NCI-H2227 treated with DMSO at 0.1 percent for 48 hours (cell line): ENCODE measurements at regions not wholly inside any gene's neighbourhood (a gene's known extent, or its start where the extent isn't known, plus 50 kb on each side); places are given as distances from the start of the nearest gene placed in this dataset.

Experiments
- DNase-seq: peaks from one replicate; lab custom pipeline; 2025; lab: John Stamatoyannopoulos, UW

DNA sequence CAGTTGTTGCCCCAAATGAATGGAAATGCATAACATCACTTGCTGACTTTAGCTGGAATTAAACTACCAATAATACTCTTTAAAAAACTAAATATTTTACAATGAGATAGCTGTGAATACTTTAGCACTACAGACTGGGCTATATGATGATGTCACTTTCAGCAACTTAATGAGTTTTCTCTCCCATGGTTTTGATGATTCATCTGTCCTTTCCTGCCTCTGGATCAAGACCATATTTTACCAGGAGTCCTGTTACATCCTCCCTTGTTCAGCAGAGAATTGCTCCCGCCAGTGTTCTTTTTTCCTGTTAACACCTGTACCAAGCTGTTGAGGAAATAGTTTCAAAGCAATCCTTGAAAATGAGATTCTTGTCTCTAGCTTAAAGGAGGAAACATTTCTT is 543.0 kb downstream of the SPRY1 start:
- DNase-seq: no peak

DNA sequence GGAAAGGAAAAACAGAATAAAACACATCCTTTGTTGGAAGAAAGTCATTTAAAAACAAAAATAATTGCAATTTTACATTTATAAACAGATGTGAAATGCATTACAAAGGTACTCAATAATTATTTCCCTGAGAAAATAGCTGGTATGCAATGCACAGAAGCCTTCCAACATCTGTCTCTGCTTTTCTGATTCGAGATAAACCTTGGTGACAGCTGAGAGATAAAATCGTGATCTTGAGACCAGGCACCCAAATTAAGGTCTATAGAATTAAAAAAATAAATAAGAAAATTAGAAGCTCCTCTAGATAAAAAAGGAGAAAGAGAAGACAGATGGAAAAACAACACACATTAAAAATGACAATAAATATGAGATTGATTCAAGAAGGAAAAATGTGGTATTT is 544.0 kb downstream of the SPRY1 start:
- DNase-seq: no peak

DNA sequence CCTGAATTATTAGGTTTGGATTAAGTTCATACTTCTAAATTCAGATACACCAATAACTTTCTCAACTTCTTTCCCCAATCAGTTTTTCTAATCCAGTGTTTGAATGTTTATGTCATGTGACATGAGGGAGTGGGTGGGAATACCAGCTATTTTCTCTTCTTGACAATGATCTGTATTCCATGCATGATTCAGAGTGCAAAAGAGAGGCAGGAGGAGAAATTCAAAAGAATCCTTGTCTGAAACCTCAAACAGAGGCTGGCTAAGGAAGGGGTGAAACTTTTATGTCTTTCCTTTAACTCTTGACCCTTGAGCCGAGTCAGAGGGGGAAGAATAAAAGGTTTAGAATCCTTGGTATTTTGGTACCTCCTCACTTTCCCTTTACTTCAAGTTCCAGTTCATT is 544.7 kb downstream of the SPRY1 start:
- no peak for DNase-seq

DNA sequence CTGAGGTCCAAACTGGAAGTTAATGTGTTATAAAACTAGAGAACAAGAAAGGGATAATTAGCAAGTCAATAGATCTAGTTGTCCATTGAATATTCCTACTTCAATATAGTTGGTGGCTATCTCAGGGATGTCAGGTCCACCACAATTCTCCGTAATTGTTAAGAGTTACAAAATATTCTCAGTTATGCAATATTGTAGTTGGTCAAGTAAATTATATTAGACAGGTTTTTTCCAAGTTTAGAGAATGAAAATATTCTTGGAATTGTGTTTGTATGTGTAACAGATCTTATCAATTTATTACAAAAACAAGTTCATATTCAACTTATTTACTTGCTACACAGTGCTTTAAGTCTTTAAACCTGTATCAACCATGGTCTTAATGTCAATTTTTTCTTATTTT is 547.4 kb downstream of the SPRY1 start:
- no peak for DNase-seq

DNA sequence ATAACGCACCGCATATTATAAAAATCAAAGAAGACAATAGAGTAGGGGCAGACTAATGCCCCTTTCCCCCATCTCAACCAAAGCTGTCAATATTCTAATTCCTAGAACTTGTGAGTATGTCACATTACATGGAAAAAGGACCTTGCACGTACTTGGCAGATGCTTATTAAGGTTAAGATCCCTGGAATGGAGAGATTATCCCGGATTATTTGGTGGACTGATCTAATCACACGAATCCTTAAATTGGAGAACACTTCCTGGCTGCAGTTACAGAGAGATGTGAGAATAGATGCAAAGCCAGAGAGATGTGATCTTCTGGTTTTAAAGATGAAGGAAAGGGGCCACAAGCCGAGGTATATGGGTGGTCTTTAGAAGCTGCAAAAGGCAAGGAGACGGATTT is 548.7 kb downstream of the SPRY1 start:
- no peak for DNase-seq

DNA sequence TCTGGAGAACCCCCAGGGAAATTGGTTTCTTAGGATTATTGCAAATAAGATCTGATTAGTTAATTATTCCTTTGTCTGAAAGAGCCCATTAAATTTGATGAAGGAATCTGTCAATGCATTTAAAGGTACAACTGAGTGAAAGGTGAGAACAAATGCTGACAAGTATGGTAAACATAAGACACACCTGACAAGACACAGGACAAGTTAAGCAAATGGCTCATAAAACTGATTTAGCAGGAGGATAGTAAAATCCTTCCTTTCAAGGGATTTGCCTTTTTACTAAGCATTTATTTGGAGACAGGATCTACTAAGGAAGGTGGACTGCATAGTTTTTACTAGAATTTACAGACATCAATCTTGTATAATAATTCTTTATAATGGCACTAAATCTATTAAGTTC is 553.9 kb downstream of the SPRY1 start:
- no peak for DNase-seq

DNA sequence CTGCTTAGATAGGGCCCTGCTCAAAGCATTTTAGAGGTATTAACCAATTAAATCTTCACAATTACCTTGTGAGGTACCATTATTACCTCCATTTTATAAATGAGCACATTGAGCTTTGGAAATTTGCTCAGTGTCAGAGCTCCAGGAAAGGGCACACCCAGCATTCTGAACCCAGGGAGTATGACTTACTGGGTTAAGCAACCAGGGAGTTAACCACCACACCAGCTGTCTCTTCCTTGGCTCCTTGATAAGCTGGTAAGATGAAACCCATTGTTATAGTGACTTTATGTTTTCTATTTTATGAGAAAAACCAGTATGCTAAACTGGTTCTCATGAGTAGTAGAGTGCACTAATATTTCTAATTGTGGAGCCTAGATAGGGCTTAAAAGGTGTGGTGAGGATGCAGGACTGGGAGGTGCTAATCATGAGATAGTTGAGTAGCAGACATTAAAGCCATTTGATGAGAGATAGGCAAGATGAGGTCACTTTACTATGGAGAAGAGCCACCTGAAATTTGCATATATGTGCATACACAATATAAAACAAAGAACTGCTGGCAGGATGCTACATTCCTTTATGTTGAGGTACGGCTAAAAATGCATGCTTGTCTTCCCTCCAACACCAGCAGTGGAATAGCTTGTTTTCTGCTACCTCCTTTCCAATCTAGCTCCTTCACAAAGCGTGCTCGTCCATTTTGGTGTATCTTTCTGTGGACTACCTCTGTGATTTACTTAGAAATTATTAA is 556.1 kb downstream of the SPRY1 start:
- no peak for DNase-seq

DNA sequence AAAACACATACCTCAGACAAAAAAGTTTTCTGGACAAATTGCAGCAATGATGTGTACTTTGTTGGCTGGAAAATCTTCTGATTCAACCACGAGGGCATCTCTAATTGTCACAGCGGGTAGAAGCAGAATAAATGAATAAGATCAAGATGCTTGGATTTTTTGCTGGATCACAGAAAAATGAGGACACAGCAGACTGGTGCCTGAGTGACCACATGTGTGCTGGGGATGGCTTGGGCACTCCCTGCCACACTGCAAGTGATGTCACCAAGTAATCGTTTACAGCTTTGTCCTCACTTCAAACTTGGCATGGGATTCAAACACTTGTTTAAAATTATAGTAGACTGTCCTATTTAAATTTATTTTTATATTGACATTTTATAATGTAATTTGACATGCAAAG is 557.0 kb downstream of the SPRY1 start:
- no peak for DNase-seq

DNA sequence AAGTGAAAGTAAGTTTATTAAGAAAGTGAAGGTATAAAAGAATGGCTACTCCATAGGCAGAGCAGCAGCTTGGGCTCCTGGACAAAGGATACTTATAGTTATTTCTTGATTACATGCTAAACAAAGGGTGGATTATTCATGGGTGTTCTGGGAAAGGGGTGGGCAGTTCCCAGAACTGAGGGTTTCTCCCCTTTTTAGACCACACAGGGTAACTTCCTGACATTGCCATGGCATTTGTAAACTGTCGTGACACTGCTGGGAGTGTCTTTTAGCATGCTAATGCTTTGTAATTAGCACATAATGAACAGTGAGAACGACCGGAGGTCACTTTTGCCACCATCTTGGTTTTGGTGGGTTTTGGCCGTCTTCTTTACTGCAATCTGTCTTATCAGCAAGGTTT is 557.6 kb downstream of the SPRY1 start:
- DNase-seq: no peak

DNA sequence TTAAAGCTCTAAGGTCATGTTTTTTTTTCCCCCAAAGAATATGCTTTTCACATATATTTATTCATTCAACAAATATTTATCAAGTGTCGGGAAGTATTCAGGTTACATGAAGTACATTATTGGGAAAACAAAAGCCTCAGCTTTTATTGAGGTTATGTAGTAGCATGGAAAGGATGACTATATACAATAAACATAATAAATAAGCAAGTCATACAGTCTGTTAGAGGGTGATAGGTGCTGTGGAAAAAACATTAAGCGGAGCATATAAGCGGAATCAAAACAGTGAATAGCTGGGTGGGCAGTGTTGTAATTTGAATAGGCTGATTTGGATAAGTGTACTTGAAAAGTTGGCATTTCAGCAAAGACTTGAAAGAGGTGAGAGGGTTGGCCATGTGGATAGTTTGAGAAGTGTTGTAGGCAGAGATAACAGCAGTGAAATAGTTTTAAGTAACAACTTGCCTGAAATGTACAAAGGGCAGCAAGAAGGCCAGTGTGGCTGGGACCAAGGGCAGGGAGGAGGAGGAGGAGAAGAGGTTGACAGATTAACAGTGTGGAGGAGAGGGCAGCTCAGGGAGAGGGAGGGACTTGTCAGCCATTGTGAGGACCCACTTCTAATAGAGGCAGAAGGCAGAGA is 558.7 kb downstream of the SPRY1 start:
- no peak for DNase-seq

DNA sequence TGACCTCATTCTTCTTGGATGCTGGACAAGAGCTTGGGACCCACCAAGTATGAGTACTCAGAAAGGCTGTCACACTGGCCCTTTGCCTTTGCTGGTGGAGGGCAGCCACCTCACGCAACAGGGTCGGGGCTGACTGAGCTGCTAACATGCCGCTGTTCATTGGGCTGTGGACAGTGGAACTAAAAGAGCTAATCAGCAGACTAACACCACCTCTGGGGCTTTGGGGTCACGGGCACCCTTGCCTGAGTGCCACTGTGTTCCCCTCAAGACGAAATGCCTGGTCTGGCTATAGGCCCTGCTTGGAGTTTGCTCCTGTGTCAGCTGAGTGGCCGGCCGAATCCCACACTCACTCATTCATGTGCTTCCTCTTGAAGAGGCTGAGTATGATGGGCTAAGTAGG is 559.6 kb downstream of the SPRY1 start:
- DNase-seq: no peak

DNA sequence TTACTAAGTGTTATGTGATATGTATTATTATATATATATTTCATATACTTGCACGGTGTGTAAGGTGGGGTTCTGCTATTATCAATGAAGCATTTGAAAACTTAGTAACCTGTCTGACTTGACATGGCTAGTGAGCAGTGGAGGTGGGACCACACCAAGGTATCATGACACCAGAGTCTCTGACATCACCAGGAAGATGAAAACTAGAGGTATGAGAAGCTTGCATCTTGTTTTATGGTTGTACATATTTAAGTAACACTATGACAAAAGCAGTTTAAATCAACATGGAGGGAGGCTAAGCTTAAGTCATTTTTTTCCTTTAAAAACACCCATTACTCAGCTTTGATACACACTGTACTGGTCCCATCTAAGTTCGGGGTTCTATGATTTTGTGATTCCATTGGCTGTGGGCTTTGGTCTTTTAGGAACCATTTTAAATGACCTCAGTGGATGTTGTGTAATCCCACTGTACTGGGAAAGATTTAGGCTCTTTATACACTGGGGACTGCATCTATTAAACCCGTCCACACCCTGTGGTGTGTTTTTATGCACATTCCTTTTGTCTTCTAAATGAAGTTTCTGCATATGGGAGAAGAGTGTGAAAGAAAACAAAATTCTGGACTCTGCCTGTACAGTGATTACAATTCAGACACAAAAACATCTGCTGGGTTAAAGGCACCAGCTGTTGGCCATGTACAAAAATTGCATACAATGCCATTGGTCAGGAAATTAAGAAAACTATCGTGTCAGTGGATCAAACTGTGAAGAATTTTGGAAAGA is 570.6 kb downstream of the SPRY1 start:
- DNase-seq: no peak

DNA sequence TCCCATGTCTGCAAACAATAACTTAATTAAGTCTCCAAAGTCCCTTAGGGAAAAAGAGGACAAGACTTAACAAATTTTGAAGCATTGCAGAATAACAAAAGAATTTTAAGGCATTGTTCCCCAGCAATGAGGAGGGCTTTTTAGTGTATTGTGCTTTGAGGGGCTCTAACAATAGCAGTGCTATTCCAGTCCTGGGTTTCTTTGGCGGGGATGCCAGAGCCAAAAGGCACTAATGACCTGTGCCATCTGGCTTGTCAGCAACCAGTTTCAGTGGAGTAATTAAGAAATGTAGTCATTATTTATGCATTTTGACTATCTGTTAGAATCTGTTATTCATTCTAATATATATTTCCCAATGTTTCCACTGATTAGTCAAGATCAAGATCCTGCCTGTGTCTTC is 575.4 kb downstream of the SPRY1 start:
- DNase-seq: no peak

DNA sequence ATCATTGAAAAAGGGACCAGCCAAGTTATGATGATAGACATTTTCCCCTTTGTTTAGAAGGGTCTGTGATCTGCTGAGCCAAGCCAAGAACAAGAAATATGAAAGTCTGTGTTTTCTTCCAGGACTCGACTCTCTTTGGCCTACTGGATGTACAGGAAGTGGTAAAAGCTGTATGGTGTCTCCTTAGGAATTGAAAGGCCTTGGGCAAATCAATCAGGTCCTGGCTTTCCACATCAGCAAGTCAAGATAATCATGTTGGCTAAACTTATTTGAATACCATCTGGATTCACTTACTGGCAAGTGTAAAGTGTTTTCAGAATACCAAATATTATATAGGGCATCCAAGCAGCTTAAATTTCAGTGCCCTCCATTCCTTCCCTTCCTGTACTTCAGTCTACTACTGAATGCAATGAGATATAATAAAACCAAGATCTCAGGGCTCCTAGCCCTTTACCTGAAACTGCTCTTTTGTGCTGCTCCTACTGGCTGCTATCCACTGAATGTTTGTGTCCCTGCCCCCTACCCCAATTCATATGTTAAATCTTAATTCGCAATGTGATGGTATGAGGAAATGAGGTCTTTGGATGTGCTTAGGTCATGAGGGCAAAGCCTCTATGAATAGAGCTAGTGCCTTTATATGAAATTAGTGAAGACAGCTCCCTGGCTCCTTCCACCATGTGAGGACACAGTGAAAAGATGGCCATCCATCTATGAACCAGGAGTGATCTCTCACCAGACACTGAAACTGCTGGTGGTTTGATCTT is 578.0 kb downstream of the SPRY1 start:
- DNase-seq: no peak

DNA sequence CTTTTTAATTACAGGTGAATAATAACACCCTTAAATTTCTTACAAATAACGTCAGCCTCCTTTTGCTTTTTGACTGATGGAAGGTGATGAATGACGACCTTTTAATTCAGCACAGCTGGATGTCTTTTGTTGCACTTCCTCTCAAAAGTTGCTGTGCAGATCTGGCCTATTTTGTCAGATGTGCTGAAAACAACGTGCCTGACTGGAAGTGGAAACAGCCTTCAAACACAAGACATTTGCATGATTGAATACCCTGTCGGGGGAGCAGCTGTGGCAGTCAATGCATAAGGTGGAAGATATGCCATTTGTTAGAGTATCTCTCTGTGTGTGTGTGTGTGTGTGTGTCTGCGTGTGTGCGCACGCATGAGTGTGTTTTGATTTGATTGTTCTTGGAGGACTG is 579.7 kb downstream of the SPRY1 start:
- no peak for DNase-seq

DNA sequence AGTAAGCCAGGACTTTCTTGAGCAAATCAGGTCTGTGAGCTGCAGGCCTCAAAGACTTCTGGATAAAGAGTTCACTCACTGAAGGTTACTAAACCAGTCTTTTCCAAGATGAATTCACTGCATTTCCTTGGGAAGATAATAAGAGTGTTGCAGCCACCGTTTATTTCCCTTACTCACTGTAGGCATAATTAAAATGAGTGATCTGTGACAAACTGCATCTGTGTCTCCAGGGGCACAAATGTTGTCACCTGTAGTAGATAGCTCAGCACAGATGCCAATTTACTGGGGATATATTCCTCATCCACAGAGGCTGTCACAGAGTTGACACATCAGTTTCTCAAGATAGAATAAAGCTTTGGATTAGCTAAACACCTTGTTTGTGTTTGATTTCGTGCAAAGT is 580.2 kb downstream of the SPRY1 start:
- no peak for DNase-seq

DNA sequence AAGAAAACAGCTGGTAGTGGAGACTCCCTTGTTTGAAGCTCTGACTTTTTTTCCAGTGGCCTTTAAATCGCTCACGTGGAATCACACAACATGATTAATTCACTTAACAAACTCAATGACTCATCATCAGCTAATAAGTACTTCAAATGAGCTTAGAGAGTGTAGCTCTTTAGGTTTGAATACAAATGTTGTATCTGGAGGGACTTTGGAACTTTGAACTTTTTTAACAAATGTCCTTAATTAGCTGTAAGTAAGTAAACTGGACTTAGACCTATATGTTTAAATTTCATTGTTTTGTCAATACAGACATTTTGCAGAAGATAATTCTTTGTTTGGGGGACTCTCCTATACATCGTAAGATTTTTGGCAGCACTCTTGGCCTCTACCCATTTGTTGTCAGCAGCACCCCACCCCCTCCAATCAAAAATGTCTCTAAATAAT is 581.1 kb downstream of the SPRY1 start:
- DNase-seq: no peak

DNA sequence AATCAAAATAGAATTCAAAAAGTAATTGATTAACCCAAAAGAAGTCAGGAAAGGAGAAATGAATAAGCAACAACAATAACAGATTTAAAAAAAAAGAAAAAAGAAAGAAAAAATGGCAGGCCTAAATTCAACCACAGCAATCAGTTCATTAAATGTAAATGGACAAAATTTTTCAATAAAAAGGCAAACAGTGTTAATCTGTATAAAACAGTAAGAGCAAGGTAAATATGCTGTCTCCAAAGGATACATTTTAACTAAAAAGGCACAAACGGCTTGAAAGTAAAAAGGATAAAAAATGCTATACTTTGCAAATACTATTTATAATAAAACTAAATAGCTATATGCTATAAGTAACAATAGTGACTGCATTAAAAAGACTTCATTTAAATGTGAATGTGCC is 582.0 kb downstream of the SPRY1 start:
- no peak for DNase-seq

DNA sequence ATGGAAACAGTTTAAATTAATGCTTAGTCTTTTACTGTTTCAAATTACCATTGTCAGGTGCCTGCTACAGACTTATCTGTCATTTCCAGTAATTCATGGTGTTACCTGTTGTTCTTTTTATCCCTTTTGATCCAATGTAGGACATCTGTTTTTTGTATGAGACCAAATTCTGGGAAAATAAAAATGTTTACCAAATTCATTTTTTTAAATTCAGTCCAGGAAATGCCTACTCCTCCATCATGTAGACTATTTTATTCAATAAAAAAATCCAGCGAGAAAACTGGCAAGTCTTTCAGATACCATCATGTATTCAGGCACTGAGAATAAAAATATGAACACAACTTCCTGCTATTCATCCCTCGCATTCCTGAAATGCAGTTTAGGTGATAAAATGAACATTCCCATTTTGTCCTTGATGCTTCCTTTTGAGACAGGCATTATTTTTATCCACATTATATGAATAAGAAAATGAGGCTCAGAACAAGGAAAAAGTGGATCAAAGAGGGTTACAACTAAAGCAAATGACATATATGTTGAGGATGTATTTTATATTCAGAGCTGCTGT is 584.2 kb downstream of the SPRY1 start:
- DNase-seq: no peak

DNA sequence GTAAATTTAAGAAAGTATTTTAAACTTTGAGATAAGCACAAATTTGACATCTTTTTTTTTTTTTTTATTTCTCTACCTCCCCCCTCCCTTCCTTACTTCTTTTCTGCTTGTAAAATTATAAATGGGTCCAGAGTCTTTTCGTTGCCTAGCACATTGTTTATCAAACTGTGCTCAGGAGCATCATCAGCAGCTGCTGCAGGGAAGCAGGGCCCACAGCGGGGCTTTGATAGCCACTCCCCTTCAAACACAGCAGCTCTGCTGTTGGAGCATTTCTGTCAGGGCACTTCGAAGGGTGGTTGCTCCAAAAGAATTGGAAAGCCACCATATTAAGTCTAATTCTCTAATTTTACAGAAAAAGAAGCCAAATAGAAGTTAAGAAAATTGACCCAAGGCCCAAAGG is 588.3 kb downstream of the SPRY1 start:
- DNase-seq: no peak

DNA sequence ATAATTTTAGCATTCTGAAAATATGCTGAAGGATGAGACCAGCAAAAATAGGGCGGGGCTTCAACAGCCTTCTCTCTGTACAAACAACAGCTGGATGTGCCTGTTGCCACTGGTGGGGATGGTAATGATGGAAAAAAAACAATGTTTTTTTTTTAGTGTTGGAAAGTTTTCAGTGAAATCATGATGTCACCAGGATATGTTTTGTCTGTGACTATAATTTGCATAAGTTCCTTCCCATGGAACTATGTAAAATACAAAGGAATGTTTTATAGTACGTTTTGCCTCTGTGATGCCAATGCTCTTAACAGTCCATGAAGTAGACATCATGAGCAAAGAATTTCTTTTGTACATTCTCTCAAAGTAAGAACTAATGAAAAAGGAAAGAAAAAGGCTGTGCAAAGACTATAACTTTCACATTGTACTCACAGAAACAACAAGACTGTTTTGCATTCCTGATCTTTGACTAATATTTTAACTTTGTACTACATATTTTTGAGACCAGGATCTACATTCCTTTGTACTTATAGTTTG is 589.7 kb downstream of the SPRY1 start:
- DNase-seq: no peak

DNA sequence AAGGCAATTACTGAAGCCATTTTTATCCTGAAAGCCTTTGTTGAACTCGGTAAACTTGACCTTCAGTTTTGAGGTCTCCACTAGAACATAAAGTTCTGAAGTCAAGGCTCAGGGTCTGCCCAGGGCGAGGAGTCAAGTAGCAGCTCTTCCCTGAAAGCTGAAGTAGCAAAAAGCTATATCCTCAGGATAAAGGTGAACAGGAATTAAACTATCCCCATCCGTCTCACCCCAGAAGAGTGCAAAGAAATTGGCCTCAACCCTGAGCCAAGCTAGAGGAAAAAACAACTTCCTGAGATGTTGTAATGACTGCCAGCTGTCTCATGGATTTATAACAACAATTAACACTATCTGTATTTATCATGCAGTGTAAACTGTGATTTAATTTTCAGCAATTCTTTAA is 590.8 kb downstream of the SPRY1 start:
- no peak for DNase-seq
